ENCODE measurements at regions not wholly inside any gene's neighbourhood (a gene's known extent, or its start where the extent isn't known, plus 50 kb on each side); places are given as distances from the start of the nearest gene placed in this dataset.
"Not testable (repeated sequence)": the region's sequence is repeated elsewhere in the genome, so short reads cannot be mapped to it uniquely, and the experiment has no call there.

DNA sequence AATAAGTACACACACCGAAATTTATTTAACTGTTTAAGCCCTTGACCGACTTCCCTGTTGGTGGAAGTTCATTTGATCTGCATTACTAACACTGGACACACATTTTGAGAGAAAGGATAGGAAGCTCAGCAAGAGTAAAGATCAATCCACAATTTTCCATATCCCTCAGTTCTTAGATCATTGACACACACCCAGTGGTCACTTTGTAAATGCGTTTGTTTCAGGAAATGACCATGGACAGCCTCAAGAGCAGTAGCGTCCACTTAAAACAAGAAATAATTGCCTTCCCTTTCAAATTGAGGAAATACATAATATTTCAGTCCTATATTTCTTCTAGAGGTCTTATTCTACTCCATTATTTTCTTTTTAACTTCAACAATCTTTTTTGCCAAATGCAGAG lies 511.5 kb upstream of the PTBP2 start:
- Histone ChIP-seq H3K4me3 (no peak overlapping the region), H3K9me3 (no peaks in the 10 kb centered on the region), H3K36me3 (no peaks in the 10 kb centered on the region), H3K27ac (no peak overlapping the region), H3K27me3 (no peaks in the 10 kb centered on the region), H3K4me1 (no peaks in the 10 kb centered on the region)
- no peak for DNase-seq (ENCODE audit: low spot score in 2 of 2)
- intact Hi-C loops (cut with DNase I) = no loop called here
- TF ChIP-seq, protein P1, sequence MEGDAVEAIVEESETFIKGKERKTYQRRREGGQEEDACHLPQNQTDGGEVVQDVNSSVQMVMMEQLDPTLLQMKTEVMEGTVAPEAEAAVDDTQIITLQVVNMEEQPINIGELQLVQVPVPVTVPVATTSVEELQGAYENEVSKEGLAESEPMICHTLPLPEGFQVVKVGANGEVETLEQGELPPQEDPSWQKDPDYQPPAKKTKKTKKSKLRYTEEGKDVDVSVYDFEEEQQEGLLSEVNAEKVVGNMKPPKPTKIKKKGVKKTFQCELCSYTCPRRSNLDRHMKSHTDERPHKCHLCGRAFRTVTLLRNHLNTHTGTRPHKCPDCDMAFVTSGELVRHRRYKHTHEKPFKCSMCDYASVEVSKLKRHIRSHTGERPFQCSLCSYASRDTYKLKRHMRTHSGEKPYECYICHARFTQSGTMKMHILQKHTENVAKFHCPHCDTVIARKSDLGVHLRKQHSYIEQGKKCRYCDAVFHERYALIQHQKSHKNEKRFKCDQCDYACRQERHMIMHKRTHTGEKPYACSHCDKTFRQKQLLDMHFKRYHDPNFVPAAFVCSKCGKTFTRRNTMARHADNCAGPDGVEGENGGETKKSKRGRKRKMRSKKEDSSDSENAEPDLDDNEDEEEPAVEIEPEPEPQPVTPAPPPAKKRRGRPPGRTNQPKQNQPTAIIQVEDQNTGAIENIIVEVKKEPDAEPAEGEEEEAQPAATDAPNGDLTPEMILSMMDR (IDR thresholded peaks at IDR 0.05) = no peak

DNA sequence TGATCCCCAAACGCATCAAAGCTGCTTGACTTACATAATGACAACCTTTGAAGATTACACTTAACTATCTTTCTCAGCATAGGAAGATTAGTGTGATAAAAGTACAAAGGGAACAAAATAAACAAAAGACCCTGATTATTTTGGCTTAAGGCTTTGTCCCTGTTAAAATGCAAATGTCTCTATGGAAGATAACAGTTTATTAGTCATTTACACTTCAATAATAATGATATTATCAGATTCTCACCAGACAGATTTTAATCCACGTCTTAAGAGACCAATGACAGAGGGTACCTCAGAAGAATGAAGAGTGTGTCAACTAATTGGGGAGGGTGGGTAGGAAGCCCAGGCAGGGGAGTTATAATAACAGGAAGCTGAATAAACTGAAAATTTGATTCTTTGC lies 510.4 kb upstream of the PTBP2 start:
- no peaks in the 10 kb centered on the region for H3K36me3 ChIP-seq
- no peaks in the 10 kb centered on the region for H3K9me3 ChIP-seq
- H3K27me3 ChIP-seq = no peaks in the 10 kb centered on the region
- H3K27ac ChIP-seq = no peak overlapping the region
- H3K4me3 ChIP-seq = no peak overlapping the region
- no peaks in the 10 kb centered on the region for H3K4me1 ChIP-seq
- intact Hi-C loops (cut with DNase I) = no loop called here
- TF ChIP-seq, protein P1 (IDR thresholded peaks at IDR 0.05) = no peak
- no peak for DNase-seq (ENCODE audit: low spot score in 2 of 2)

DNA sequence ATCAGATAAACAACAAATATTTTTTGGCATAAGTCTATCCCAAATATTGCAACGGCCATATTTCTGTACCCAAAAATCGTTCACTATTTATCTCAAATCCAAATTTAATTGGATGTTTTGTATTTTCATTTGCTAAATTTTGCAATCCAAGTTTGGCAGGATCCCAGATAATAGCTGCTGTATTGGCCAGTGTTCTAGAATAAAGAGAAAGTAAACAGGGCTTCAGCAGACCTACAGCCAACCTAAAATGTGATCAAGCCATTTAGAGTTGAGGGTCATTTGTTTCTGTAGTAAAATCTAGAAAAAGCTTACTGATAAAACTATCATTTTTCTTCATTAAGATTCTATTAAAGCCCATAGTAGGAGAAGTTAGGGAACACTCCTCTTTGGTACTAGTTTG lies 506.6 kb upstream of the PTBP2 start:
- no peaks in the 10 kb centered on the region for H3K4me1 ChIP-seq
- no peaks in the 10 kb centered on the region for H3K9me3 ChIP-seq
- DNase-seq (ENCODE audit: low spot score in 2 of 2) = no peak
- H3K4me3 ChIP-seq = no peak overlapping the region
- no peak overlapping the region for H3K27ac ChIP-seq
- no peaks in the 10 kb centered on the region for H3K27me3 ChIP-seq
- TF ChIP-seq, protein P1 (IDR thresholded peaks at IDR 0.05) = no peak
- no peaks in the 10 kb centered on the region for H3K36me3 ChIP-seq
- intact Hi-C loops (cut with DNase I) = no loop called here

DNA sequence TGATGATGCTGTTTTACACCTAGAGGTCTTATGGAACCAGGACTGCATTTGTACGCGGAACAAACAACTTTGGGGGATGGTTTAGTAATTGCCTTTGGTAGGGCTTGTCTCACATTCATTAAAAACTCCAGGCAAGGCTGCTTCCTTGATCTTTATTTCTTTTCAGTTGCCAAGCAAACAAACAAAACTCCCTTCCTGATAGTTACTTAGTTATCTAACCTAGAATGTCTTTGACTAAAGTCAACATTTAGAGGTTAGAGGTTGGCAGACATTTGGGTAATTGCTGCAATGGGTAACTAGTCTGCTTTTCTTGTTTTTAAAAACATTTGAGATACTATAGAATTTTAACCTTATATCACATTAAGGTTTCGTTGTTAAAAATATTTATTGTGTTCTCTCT lies 500.9 kb upstream of the PTBP2 start:
- no peak overlapping the region for H3K27ac ChIP-seq
- intact Hi-C loops (cut with DNase I) = no loop called here
- no peak for DNase-seq (ENCODE audit: low spot score in 2 of 2)
- TF ChIP-seq, protein P1 (IDR thresholded peaks at IDR 0.05) = no peak
- no peak overlapping the region for H3K4me3 ChIP-seq
- no peaks in the 10 kb centered on the region for H3K4me1 ChIP-seq
- H3K36me3 ChIP-seq = no peaks in the 10 kb centered on the region
- no peaks in the 10 kb centered on the region for H3K9me3 ChIP-seq
- no peaks in the 10 kb centered on the region for H3K27me3 ChIP-seq

DNA sequence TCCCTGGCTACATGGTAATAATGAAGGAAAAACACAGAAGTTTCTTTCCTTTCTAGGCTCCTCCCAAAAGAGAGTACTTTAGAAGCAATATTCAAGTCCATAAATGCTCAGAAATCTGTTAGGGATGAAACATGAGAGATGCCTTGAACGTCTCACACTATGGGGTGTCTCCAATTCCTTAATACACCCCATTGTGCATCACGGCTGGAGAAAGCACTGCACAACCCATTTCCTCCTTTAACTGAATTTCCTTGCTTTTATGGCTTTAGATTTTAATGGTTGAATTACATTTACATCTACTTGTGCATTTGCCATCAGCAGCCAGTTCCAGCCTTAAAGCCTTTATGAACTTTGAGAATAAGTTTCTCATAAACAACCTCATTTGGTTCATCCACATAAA lies 498.9 kb upstream of the PTBP2 start:
- TF ChIP-seq, protein P1 (IDR thresholded peaks at IDR 0.05) = no peak
- H3K36me3 ChIP-seq = no peaks in the 10 kb centered on the region
- no peak overlapping the region for H3K27ac ChIP-seq
- H3K9me3 ChIP-seq = no peaks in the 10 kb centered on the region
- intact Hi-C loops (cut with DNase I) = no loop called here
- H3K4me3 ChIP-seq = no peak overlapping the region
- H3K4me1 ChIP-seq = no peaks in the 10 kb centered on the region
- H3K27me3 ChIP-seq = no peaks in the 10 kb centered on the region
- DNase-seq (ENCODE audit: low spot score in 2 of 2) = no peak

DNA sequence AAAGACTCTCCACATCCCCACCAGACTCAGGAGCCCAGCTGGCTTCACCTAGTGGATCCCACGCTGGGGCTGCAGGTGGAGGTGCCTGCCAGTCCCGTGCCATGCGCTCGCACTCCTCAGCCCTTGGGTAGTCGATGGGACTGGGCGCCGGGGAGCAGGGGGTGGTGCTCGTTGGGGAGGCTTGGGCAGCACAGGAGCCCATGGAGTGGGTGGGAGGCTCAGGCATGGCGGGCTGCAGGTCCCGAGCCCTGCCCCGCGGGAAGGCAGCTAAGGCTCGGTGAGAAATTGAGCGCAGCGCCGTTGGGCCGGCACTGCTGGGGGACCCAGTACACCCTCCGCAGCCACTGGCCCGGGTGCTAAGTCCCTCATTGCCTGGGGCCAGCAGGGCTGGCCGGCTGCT lies 497.4 kb upstream of the PTBP2 start:
- H3K36me3 ChIP-seq; H3K27ac ChIP-seq; DNase-seq (ENCODE audit: low spot score in 2 of 2); H3K4me3 ChIP-seq; H3K4me1 ChIP-seq; intact Hi-C loops (cut with DNase I); H3K9me3 ChIP-seq; H3K27me3 ChIP-seq: not testable (repeated sequence)
